ENCODE measurements at regions not wholly inside any gene's neighbourhood (a gene's known extent, or its start where the extent isn't known, plus 50 kb on each side); places are given as distances from the start of the nearest gene placed in this dataset.

DNA sequence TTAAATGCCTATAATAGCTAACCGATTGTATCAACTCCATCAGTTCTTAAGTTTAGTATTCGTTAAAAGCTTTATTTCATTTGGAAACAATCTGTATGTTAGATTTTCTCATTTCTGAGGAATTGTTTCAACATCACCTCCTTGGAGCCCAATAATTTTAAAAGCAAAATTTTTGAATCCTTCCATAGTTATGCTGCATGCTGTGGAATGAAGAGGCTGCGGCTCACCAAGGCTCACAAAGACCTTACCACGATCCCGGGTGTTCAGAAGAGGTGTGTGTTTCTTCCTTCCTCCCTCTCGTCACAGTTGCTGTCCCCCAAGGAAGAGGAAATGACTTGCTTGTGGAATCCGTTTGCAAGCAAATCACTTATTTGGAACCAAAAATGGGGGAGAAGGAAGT lies 143.8 kb downstream of the FGF1 start:
- H3K4me3 Mint-ChIP-seq, result no peak overlapping the region
- H3K27ac Mint-ChIP-seq, result no peak overlapping the region
- H3K27me3 Mint-ChIP-seq, result no peaks in the 10 kb centered on the region
- no peaks in the 10 kb centered on the region for H3K9me3 Mint-ChIP-seq
- DNase-seq (ENCODE audit: extremely low spot score, unreplicated experiment), result no peak
- H3K4me1 Mint-ChIP-seq (ENCODE audit: unreplicated experiment), result peaks cover 20% of the 10 kb centered on the region
- TF ChIP-seq, protein P1, sequence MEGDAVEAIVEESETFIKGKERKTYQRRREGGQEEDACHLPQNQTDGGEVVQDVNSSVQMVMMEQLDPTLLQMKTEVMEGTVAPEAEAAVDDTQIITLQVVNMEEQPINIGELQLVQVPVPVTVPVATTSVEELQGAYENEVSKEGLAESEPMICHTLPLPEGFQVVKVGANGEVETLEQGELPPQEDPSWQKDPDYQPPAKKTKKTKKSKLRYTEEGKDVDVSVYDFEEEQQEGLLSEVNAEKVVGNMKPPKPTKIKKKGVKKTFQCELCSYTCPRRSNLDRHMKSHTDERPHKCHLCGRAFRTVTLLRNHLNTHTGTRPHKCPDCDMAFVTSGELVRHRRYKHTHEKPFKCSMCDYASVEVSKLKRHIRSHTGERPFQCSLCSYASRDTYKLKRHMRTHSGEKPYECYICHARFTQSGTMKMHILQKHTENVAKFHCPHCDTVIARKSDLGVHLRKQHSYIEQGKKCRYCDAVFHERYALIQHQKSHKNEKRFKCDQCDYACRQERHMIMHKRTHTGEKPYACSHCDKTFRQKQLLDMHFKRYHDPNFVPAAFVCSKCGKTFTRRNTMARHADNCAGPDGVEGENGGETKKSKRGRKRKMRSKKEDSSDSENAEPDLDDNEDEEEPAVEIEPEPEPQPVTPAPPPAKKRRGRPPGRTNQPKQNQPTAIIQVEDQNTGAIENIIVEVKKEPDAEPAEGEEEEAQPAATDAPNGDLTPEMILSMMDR (conservative IDR thresholded peaks at IDR 0.05), result no peak
- H3K36me3 Mint-ChIP-seq, result no peaks in the 10 kb centered on the region

DNA sequence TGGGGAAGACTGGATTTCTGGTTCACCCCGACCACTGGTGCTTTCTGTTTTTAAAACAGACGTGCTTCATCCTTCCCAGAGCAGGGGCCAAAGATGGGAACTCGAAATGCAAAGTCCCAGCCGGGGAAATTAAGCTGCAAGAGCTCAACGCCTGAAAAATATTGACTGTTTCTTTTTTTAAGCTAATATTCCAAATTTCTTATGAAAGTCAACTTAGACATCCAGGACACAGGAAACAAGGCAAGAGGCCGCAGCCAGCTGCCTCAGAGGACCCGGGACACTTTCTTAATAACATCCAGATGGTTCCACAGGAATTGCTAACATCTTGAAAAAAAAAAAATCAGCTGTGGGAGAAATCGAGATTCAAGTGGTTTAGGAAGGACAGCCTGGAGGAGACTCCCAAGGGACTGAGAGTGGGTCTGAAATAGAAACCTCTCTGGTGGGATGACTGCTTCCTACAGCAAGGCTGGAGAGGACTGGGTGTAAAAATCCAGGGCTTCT lies 144.9 kb downstream of the FGF1 start:
- no peaks in the 10 kb centered on the region for H3K36me3 Mint-ChIP-seq

DNA sequence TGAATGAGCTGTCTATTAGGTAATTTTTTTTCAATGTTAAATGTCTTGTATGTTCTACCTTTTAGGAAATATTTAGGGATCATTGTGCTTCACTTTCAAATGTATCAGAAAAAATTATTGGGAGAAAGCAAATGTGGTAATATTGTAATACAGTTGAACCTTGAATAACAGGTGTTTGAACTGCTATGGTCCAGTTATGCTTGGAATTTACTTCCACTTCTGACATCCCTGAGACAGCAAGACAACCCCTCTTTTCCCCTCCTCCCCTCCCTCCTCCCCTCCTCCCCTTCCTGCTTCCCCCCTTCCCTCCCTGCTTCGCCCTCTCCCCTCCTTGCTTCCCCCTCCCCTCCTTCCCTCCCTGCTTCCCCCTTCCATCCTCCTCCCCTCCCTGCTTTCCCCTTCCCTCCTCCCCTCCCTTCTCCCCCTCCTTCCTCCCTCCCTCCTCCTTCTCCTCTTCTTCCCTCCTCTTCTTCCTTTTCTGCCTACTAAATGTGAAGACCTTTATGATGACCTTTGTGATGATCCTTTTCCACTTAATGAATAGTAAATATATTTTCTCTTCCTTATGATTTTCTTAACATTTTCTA lies 146.6 kb downstream of the FGF1 start:
- DNase-seq (ENCODE audit: extremely low spot score, unreplicated experiment), result no peak
- Mint-ChIP-seq H3K27me3 (no peaks in the 10 kb centered on the region), H3K4me1 (ENCODE audit: unreplicated experiment) (peaks cover 14% of the 10 kb centered on the region), H3K9me3 (peaks cover 4% of the 10 kb centered on the region), H3K27ac (no peak overlapping the region), H3K36me3 (no peaks in the 10 kb centered on the region), H3K4me3 (no peak overlapping the region)
- TF ChIP-seq, protein P1 (conservative IDR thresholded peaks at IDR 0.05), result no peak

More for the DNA sequence above, 144.9 kb downstream of the FGF1 start:
- Mint-ChIP-seq H3K4me1 (ENCODE audit: unreplicated experiment) (peaks cover 20% of the 10 kb centered on the region), H3K27ac (no peak overlapping the region), H3K9me3 (no peaks in the 10 kb centered on the region), H3K27me3 (no peaks in the 10 kb centered on the region), H3K4me3 (no peak overlapping the region)
- TF ChIP-seq, protein P1 (conservative IDR thresholded peaks at IDR 0.05), result no peak
- no peak for DNase-seq (ENCODE audit: extremely low spot score, unreplicated experiment)

DNA sequence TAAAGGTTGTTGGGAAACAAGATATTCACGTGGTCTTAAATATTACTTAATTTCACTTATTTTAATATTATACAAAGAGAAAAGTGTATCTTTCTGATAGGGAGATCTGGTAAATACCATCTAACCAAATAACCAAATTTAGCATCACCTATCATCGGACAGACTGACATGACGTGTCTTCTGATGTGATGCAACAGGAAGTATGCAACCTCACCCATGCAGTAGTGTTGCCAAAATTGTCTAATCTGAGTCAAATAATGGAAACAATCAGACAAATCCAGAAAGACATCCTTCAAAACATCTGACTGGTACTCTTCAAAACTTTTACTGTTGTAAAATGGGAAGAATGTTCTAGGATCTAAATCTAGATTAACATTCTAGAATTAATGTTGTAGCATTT lies 148.0 kb downstream of the FGF1 start:
- TF ChIP-seq, protein P1 (conservative IDR thresholded peaks at IDR 0.05), result no peak
- Mint-ChIP-seq H3K4me1 (ENCODE audit: unreplicated experiment) (peaks cover 9% of the 10 kb centered on the region), H3K27me3 (no peaks in the 10 kb centered on the region), H3K4me3 (no peak overlapping the region), H3K9me3 (peaks cover 4% of the 10 kb centered on the region), H3K36me3 (no peaks in the 10 kb centered on the region), H3K27ac (no peak overlapping the region)
- no peak for DNase-seq (ENCODE audit: extremely low spot score, unreplicated experiment)

DNA sequence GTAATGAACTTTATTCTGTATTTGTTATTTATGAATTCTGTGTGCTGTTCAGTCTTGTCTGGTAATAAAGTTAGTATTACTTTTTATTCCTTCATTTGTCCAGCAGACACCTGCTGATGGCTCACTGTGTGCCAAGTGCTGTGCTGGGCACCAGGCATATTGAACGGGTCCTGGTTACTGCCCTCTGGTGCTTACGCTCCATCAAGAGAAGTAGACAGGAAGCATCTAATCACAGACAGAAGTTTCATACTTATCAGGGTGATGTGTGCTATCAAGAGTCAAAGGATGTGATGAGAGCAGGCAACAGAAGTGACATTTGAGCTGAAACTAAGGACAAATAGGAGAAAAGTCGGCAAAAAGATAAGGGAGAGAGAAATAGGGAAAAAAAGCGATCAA lies 153.1 kb downstream of the FGF1 start:
- no peaks in the 10 kb centered on the region for H3K27me3 Mint-ChIP-seq
- no peaks in the 10 kb centered on the region for H3K36me3 Mint-ChIP-seq
- H3K9me3 Mint-ChIP-seq, result peaks cover 9% of the 10 kb centered on the region
- H3K4me1 Mint-ChIP-seq (ENCODE audit: unreplicated experiment), result peaks cover 11% of the 10 kb centered on the region
- no peak overlapping the region for H3K4me3 Mint-ChIP-seq
- TF ChIP-seq, protein P1 (conservative IDR thresholded peaks at IDR 0.05), result no peak
- DNase-seq (ENCODE audit: extremely low spot score, unreplicated experiment), result no peak
- no peak overlapping the region for H3K27ac Mint-ChIP-seq

All from type B pancreatic cell (in vitro differentiated cells).